Skeletal muscle satellite cell (primary cell): ENCODE measurements at regions not wholly inside any gene's neighbourhood (a gene's known extent, or its start where the extent isn't known, plus 50 kb on each side); places are given as distances from the start of the nearest gene placed in this dataset.

Source experiments
- H3K27me3 ChIP-seq: 2 replicates; pipeline ENCODE4 v1.7.0; 2013; ENCODE audit warnings: low read length; ENCODE audit not compliant: control insufficient read depth, insufficient read depth
- H3K36me3 ChIP-seq: 2 replicates; pipeline ENCODE4 v1.7.0; 2013; ENCODE audit warnings: mild to moderate bottlenecking, control low read depth, low read length; ENCODE audit not compliant: insufficient read depth
- H3K4me1 ChIP-seq: 2 replicates; pipeline ENCODE4 v1.7.0; 2013; ENCODE audit warnings: low read length; ENCODE audit not compliant: control insufficient read depth, insufficient read depth
- H3K4me2 ChIP-seq: 2 replicates; pipeline ENCODE4 v1.7.0; 2013; ENCODE audit warnings: mild to moderate bottlenecking, low read length
- H3K4me3 ChIP-seq: 2 replicates; pipeline ENCODE4 v1.7.0; 2013; ENCODE audit warnings: low read length
- H3K9ac ChIP-seq: 2 replicates; pipeline ENCODE4 v1.7.0; 2013; ENCODE audit warnings: mild to moderate bottlenecking, low read depth, low read length, moderate library complexity
- H3K9me3 ChIP-seq: replicated peaks from 2 replicates; pipeline ENCODE4 v1.7.0; 2013; ENCODE audit warnings: mild to moderate bottlenecking, control low read depth, low read length

DNA sequence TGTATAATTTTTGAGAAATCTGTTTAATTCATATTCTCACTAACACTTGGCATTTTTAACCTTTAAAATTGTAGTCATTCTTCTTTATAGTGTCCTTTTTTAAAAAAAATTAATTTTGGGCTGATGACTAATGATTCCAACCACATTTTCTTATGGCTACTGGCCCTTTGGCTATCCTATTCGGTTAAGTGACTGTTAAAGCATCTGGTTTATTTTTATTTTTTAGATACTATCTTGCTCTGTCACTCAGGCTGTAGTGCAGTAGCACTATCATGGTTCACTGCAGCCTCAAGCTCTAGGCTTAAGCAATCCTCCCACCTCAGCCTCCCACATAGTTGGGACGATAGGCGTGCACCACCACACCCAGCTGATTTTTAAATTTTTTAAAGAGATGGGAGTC, 723.2 kb upstream of the CXADR start:
- no peaks in the 10 kb centered on the region for H3K9me3 ChIP-seq
- no peaks in the 10 kb centered on the region for H3K27me3 ChIP-seq

DNA sequence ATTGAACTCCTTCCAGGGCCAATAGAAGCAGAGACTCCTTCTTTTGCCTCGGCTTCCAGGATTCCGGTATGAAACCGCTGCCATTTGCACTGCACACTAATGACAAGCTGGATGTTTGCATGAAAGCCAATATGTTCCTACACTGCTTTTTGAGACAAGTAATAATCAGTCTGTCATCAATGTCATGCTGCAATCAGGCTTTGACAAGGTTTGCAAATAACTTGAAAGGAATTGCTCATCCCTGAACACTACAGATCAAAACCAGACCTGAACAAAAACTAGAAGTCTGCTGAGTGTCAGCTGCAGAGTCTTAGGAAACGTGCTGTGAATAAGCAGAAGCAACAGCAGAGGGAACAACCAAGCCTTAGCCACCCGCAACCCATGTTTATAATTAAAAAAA, 720.7 kb upstream of the CXADR start:
- no peaks in the 10 kb centered on the region for H3K9me3 ChIP-seq
- H3K4me3 ChIP-seq: no peak overlapping the region
- peaks cover 22% of the 10 kb centered on the region for H3K4me1 ChIP-seq

More for the DNA sequence above, 723.2 kb upstream of the CXADR start:
- H3K4me3 ChIP-seq: no peak overlapping the region
- H3K9ac ChIP-seq: no peak overlapping the region
- H3K4me2 ChIP-seq: no peak overlapping the region
- no peaks in the 10 kb centered on the region for H3K36me3 ChIP-seq
- peaks cover 8% of the 10 kb centered on the region for H3K4me1 ChIP-seq

DNA sequence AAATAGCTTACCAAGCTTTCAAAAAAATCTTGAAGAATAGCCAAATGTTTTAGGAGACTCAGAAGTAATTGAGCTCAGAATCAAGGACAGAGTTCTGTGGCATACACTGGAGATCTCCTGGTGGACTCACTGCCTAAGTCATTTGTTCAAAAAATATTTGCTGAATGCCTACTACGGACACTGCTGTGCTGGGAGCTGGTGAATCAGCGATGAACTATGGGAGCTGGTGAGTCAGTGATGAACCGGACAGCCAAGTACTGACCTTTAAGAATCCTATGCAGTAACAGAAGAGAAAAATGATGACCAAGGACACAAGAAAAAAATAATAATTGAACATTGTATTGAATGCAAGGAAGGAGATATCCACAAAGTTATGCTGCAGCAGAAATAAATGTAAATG, 717.9 kb upstream of the CXADR start:
- Histone ChIP-seq H3K9me3 (no peaks in the 10 kb centered on the region), H3K4me1 (peaks cover 22% of the 10 kb centered on the region), H3K4me3 (no peak overlapping the region), H3K27me3 (no peaks in the 10 kb centered on the region), H3K36me3 (no peaks in the 10 kb centered on the region), H3K4me2 (peak overlapping the region; percentile 47), H3K9ac (no peak overlapping the region)

More for the DNA sequence above, 720.7 kb upstream of the CXADR start:
- H3K9ac ChIP-seq: no peak overlapping the region
- no peaks in the 10 kb centered on the region for H3K27me3 ChIP-seq
- no peaks in the 10 kb centered on the region for H3K36me3 ChIP-seq
- no peak overlapping the region for H3K4me2 ChIP-seq

DNA sequence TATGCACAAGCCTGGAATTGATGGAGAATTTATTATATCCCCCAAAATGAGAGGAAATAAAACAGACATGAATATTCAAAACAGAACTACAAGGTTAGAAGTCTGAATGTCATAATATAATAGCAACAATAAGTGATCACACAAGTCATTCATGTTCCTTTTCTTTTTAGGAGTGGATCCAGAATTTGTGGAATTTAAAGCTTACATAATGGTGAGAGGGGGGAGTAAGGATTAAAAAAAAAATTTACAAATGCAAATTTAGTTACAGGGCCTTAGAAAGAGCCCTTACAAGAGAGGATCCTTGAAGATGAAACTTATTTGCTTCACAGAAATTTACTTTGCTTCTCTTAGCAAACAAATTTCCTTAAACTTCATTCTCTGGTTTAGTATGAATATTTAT, 716.1 kb upstream of the CXADR start:
- no peaks in the 10 kb centered on the region for H3K27me3 ChIP-seq
- H3K9ac ChIP-seq: no peak overlapping the region
- no peaks in the 10 kb centered on the region for H3K9me3 ChIP-seq
- no peaks in the 10 kb centered on the region for H3K36me3 ChIP-seq
- H3K4me1 ChIP-seq: peaks cover 22% of the 10 kb centered on the region
- H3K4me3 ChIP-seq: no peak overlapping the region
- no peak overlapping the region for H3K4me2 ChIP-seq

DNA sequence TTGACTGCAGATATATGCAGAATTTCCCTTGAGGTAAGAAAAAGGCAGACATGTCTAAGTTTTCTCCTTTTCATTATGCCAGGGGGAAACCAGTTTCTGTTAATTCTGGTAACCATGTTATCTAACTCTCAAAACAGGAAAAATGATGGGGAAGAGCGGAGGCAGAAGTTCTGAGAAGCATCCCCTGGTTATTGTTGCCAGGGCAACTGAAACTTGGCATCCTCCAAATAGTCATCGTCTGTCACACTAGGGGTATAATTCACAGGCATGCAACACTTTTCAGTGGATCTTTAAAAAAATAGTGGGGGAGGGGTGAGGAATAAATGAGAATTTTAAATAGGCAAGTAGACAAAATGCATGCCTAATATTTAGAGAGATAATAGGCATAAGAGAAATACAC, 715.3 kb upstream of the CXADR start:
- Histone ChIP-seq H3K4me1 (peaks cover 22% of the 10 kb centered on the region), H3K4me3 (no peak overlapping the region), H3K9ac (no peak overlapping the region), H3K27me3 (no peaks in the 10 kb centered on the region), H3K36me3 (no peaks in the 10 kb centered on the region), H3K4me2 (no peak overlapping the region), H3K9me3 (no peaks in the 10 kb centered on the region)

DNA sequence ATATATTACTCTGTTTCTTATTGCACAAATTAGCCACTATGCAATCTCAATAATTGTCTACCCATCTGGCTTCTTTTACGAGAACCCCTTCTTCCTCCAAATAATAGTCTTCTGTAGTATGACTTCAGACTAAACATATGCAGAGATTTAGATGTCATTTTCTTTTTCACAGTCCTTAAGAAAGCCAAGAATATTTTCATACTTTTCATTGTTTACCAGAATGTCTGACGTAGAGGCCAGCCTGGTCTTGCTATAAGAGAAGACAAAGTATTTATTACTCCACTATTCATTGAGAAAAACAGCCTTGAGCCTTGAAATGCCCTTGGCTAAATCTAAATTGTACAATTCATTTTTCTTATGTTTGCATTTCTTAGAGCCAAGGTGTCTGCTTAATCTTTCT, 714.9 kb upstream of the CXADR start:
- H3K4me2 ChIP-seq: no peak overlapping the region
- peaks cover 22% of the 10 kb centered on the region for H3K4me1 ChIP-seq
- no peaks in the 10 kb centered on the region for H3K9me3 ChIP-seq
- no peaks in the 10 kb centered on the region for H3K27me3 ChIP-seq
- no peak overlapping the region for H3K9ac ChIP-seq
- H3K4me3 ChIP-seq: no peak overlapping the region
- no peaks in the 10 kb centered on the region for H3K36me3 ChIP-seq

DNA sequence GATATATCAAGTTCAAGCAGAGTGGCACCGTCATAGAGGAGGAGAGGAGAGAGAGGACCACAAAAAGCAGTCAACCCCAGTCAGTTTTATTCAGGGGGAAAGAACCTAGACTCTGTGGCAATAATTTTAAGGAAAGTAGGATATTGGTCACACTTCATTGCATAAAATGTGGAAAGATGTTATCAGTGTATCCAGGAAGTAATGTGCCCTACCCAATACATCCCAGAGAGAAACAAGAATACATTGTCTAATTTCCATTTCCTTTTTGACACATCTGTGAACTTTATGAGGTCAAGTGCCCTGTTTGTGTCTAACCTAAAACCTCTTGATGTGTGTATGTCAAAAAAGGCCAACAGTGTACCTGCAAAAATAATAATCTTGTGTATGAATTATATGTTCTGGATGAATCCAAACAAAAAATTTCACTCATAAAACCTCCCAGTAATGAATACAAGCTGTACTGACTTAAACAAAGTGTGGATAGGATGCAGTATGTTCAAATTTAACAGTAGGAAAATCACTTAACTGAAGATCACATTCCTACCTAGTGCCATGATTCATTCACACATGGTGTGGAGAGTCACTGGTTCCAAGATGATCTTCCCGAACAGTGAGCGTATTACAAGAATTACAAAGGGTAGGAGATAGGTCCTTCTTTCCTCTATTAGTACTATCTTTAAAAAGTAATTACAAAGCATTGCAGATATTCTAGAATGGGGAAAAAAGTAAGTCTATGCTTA, 712.1 kb upstream of the CXADR start:
- H3K4me3 ChIP-seq: no peak overlapping the region
- H3K27me3 ChIP-seq: no peaks in the 10 kb centered on the region
- H3K9me3 ChIP-seq: no peaks in the 10 kb centered on the region
- no peak overlapping the region for H3K9ac ChIP-seq
- H3K4me2 ChIP-seq: no peak overlapping the region
- no peaks in the 10 kb centered on the region for H3K36me3 ChIP-seq
- peaks cover 6% of the 10 kb centered on the region for H3K4me1 ChIP-seq

DNA sequence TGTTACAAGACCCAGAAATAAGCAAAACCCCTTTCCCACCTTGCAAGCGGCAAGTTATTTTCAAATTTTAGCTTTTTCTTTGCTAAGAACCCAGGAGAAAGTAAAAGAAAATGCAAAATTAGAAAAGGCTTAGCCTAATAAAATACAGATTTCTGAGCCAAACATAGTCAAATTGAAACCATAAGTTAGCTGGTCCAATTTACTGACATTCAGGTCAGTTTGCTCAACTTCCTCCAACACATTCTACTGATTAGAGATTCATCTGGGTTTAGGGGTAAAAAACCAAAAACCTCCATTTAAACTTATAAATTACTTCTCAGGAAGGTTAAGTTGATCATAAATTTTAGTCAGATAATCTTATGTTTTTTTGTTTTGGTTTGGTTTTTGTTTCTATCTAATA, 701.8 kb upstream of the CXADR start:
- no peak overlapping the region for H3K9ac ChIP-seq
- no peaks in the 10 kb centered on the region for H3K4me1 ChIP-seq
- H3K4me2 ChIP-seq: no peak overlapping the region
- no peaks in the 10 kb centered on the region for H3K9me3 ChIP-seq
- no peak overlapping the region for H3K4me3 ChIP-seq
- no peaks in the 10 kb centered on the region for H3K27me3 ChIP-seq
- no peaks in the 10 kb centered on the region for H3K36me3 ChIP-seq

DNA sequence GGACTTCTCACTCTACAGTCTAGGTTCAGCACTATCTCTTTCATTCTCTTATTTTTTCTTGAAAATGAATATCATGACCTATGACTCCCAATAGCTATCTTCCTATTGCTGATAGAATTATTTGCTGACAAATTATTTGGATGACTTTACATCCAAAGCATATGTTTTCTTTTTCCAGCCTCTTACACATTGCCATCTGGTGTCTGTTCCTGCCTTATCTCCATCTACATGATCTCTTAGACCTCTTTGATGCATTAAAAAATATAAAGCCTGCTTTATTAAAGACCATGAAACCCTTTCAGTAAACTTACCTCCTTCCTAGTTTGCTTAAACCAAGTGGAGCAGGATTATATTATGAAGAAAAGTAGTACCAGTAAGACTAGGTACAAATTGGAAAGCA, 700.9 kb upstream of the CXADR start:
- Histone ChIP-seq H3K4me1 (no peaks in the 10 kb centered on the region), H3K36me3 (no peaks in the 10 kb centered on the region), H3K4me2 (no peak overlapping the region), H3K9me3 (no peaks in the 10 kb centered on the region), H3K4me3 (no peak overlapping the region), H3K9ac (no peak overlapping the region), H3K27me3 (no peaks in the 10 kb centered on the region)

DNA sequence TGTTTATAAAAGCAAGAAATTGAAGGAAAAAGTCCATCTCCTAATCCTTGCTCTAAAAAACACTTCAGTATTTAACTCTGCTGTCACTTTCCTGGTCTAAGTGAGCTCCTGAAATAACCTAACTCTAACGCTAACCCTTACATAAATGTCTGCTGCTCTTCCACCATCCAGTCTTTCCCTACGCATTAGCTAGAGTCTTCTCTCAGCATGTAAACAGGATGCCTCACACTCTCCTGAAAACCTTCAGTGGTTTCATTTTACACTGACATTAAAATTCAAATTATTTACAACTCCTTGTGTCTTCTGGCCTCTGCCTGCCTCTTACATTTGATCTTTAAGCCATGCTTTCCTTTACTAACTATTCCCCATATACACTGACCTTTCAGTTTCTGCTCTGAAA, 697.6 kb upstream of the CXADR start:
- H3K27me3 ChIP-seq: no peaks in the 10 kb centered on the region
- no peak overlapping the region for H3K9ac ChIP-seq
- H3K4me1 ChIP-seq: no peaks in the 10 kb centered on the region
- no peak overlapping the region for H3K4me2 ChIP-seq
- H3K36me3 ChIP-seq: no peaks in the 10 kb centered on the region
- no peak overlapping the region for H3K4me3 ChIP-seq
- no peaks in the 10 kb centered on the region for H3K9me3 ChIP-seq

DNA sequence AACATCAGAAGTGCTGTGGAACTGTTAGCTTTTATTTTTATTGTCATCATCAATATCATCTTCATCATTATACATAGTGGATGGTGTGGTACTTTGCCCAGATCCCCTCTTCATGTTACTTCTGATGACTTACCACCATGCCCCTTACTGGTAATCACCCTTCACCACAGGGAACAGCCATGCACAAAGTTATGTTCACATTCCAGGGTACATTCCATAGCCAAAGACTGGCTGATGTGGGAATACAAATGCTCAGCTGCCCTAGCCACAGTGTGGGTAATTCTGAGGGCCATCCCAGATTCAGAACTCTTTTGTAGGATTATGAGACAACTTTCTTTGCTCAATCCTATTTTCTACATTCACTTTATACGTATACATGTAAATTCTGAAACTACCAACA, 691.3 kb upstream of the CXADR start:
- Histone ChIP-seq H3K9ac (no peak overlapping the region), H3K9me3 (no peaks in the 10 kb centered on the region), H3K4me1 (no peaks in the 10 kb centered on the region), H3K4me2 (no peak overlapping the region), H3K36me3 (no peaks in the 10 kb centered on the region), H3K27me3 (no peaks in the 10 kb centered on the region), H3K4me3 (no peak overlapping the region)

DNA sequence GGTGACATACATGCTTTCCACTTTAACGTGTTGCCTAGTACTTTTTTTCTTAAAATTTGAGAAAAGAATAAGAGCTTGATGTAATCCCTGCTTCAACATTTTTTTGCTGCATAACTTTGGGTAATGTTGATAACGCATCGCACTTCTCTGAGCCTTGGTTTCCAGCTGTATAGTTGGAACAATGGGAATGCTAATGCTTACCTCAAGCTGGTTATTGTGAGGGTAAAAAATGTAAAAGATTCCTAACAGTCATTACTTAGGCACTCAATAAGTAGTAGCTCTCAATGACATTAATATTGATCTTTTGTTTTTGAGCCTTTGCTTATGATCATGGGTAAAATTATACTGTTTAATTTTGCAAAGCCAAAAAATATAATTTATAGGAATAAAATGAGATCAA, 683.3 kb upstream of the CXADR start:
- H3K9me3 ChIP-seq: no peaks in the 10 kb centered on the region
- H3K4me2 ChIP-seq: no peak overlapping the region
- H3K9ac ChIP-seq: no peak overlapping the region
- no peak overlapping the region for H3K4me3 ChIP-seq
- H3K27me3 ChIP-seq: no peaks in the 10 kb centered on the region
- no peaks in the 10 kb centered on the region for H3K36me3 ChIP-seq
- H3K4me1 ChIP-seq: no peaks in the 10 kb centered on the region
